ENCODE measurements at regions not wholly inside any gene's neighbourhood (a gene's known extent, or its start where the extent isn't known, plus 50 kb on each side); places are given as distances from the start of the nearest gene placed in this dataset.

DNA sequence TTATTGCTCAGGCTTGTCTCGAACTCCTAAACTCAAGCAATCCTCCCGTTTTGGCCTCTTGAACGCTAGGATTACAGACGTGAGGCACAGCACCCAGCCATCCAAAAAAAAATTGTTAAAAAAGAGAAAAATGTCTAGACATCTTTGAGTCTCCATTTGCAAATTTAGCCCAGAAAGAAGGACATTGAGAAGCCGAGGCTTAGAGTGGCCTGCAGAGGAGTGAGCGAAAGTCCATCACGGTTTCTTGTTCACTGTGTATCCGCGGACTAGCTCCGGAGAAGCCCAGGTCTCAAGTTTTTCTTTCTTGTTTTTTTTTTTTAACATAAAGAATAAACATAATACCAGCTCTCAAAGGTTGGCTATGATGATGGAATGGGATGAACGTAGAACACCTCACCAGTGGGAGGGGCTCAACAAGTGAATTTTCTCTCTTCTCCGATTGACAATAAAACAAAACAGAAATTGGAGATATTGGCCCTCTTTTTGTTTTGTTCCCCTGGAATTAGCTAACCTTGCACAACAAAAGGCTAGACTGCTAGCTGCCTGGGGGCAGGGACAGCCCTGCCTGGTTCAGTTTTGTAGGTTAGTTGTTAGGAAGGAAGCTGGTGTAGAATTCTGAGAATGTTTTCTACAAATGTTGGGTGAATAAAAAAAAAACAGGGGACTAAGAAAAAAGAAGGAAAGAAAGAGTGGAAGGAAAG, 163.4 kb downstream of the MYCN start (continued):
- TF ChIP-seq CHD7 (IDR thresholded peaks at IDR 0.05; ENCODE audit: insufficient replicate concordance, low read length) (peak; percentile 24), SIX5 (IDR thresholded peaks at IDR 0.05; ENCODE audit: low read depth, low read length) (no peak)

Data from H1 (cell line).